ENCODE measurements at regions not wholly inside any gene's neighbourhood (a gene's known extent, or its start where the extent isn't known, plus 50 kb on each side); places are given as distances from the start of the nearest gene placed in this dataset.

DNA sequence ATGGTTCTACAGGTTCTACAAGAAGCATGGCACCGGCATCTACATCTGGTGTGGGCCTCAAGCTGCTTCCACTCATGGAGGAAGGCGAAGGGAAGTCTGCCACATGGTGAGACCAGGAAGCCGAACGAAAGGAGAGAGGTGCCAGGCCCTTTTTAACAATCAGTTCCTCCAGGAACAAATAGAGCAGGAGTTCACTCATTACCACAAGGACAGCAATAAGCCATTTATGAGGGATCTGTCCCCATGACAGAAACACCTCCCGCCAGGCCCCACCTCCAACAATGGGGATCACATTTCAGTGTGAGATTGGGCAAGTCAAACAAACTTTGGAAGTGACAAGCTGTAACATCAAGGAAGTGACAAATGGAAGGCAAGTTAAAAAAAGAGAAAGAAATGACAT lies 95.5 kb upstream of the PTPN3 start:
- no peak for ATAC-seq
- ChIA-PET POLR2A (no interaction called here), CTCF (ENCODE audit: low intra/inter-chr PET ratio) (no interaction called here)
- no peak for FAIRE-seq
- Histone ChIP-seq H3K4me1 (replicated peaks in 1 of 2; ENCODE audit: control insufficient read depth in 2 of 2, insufficient read depth in 2 of 2, low read length in 2 of 2) (no peaks in the 10 kb centered on the region), H2AFZ (ENCODE audit: low read depth, low read length) (no peak overlapping the region), H3K79me2 (ENCODE audit: control insufficient read depth, insufficient read depth, low read length) (no peaks in the 10 kb centered on the region), H3K9me1 (ENCODE audit: control insufficient read depth, insufficient read depth, low read length) (no peaks in the 10 kb centered on the region), H3K9ac (ENCODE audit: insufficient read depth in 1 of 2, low read depth in 2 of 2, low read length in 2 of 2) (no peak overlapping the region), H3K36me3 (ENCODE audit: control insufficient read depth, insufficient read depth, low read length) (no peaks in the 10 kb centered on the region), H3K27ac (ENCODE audit: extremely low read depth, low read depth, low read length) (no peak overlapping the region), H3K9me3 (replicated peaks; ENCODE audit: control insufficient read depth, insufficient read depth, low read depth, low read length) (no peaks in the 10 kb centered on the region), H3K4me2 (ENCODE audit: insufficient read depth, low read length) (no peak overlapping the region), H4K20me1 (replicated peaks; ENCODE audit: control insufficient read depth, insufficient read depth, low read length) (no peaks in the 10 kb centered on the region), H3K27me3 (ENCODE audit: control insufficient read depth in 2 of 2, insufficient read depth in 2 of 2, low read length in 2 of 2) (no peaks in the 10 kb centered on the region), H3K4me3 (no peak overlapping the region)
- BruUV-seq (replicated peaks), result no TSS peak
- WGBS (ENCODE audit: insufficient coverage, low coverage, missing lambda C conversion rate), result 4% methylated on average over 5 of the region's 5 CpGs
- in situ Hi-C loops (cut with MboI) (loop anchor here (25.0 kb wide), 1 partner anchor 569 kb away; no protein-coding TSS in a partner anchor), intact Hi-C loops (cut with micrococcal nuclease) (no loop called here)
- no peak for DNase-seq (ENCODE audit: extremely low read depth in 1 of 4, low spot score in 3 of 4)
- TF ChIP-seq, protein P1, sequence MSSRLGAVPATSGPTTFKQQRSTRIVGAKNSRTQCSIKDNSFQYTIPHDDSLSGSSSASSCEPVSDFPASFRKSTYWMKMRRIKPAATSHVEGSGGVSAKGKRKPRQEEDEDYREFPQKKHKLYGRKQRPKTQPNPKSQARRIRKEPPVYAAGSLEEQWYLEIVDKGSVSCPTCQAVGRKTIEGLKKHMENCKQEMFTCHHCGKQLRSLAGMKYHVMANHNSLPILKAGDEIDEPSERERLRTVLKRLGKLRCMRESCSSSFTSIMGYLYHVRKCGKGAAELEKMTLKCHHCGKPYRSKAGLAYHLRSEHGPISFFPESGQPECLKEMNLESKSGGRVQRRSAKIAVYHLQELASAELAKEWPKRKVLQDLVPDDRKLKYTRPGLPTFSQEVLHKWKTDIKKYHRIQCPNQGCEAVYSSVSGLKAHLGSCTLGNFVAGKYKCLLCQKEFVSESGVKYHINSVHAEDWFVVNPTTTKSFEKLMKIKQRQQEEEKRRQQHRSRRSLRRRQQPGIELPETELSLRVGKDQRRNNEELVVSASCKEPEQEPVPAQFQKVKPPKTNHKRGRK (tag; IDR thresholded peaks at IDR 0.05), result no peak
- no peak for TF ChIP-seq RBM39 (optimal IDR thresholded peaks at IDR 0.05; ENCODE audit: low read depth, low read length)

DNA sequence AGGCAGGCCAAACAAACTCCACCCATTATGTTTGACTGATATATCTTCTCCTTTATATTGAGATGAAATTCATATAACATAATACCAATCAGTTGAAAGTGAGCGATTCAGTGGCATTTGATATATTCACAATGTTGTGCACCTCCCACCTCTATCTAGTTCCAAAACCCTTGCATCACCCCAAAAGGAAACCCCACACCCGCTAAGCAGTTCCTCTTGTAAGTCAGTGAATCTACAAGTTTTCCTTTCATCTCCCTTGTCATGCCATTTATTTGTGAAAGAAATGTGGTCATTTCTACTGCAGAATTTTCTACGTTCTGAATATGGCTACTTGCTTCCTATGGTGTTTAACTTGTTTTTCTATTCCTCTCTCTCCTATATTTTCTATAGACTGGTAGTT lies 99.4 kb upstream of the PTPN3 start:
- Histone ChIP-seq H3K27me3 (ENCODE audit: control insufficient read depth in 2 of 2, insufficient read depth in 2 of 2, low read length in 2 of 2) (peaks cover 0 to 5% of the 10 kb centered on the region in 2 experiments; a peak in 2 of 5 replicates), H3K36me3 (ENCODE audit: control insufficient read depth, insufficient read depth, low read length) (no peaks in the 10 kb centered on the region), H2AFZ (ENCODE audit: low read depth, low read length) (no peak overlapping the region), H3K4me1 (replicated peaks in 1 of 2; ENCODE audit: control insufficient read depth in 2 of 2, insufficient read depth in 2 of 2, low read length in 2 of 2) (no peaks in the 10 kb centered on the region; a peak in 1 of 5 replicates), H3K27ac (ENCODE audit: extremely low read depth, low read depth, low read length) (no peak overlapping the region), H3K4me3 (no peak overlapping the region), H3K9ac (ENCODE audit: insufficient read depth in 1 of 2, low read depth in 2 of 2, low read length in 2 of 2) (no peak overlapping the region), H3K9me1 (ENCODE audit: control insufficient read depth, insufficient read depth, low read length) (no peaks in the 10 kb centered on the region), H3K4me2 (ENCODE audit: insufficient read depth, low read length) (no peak overlapping the region), H3K79me2 (ENCODE audit: control insufficient read depth, insufficient read depth, low read length) (no peaks in the 10 kb centered on the region), H4K20me1 (replicated peaks; ENCODE audit: control insufficient read depth, insufficient read depth, low read length) (no peaks in the 10 kb centered on the region), H3K9me3 (replicated peaks; ENCODE audit: control insufficient read depth, insufficient read depth, low read depth, low read length) (no peaks in the 10 kb centered on the region)
- in situ Hi-C loops (cut with MboI), result loop anchor here (25.0 kb wide), 1 partner anchor 565 kb away; no protein-coding TSS in a partner anchor
- ChIA-PET CTCF (ENCODE audit: low intra/inter-chr PET ratio) (no interaction called here), POLR2A (interaction anchor here (0.6 to 1.2 kb wide), 3 partner anchors 13 to 35 kb away, joined by 3 read pairs; no protein-coding TSS in a partner anchor)
- FAIRE-seq, result no peak
- no peak for DNase-seq (ENCODE audit: extremely low read depth in 1 of 4, low spot score in 3 of 4)
- no peak for ATAC-seq
- TF ChIP-seq, protein P2, sequence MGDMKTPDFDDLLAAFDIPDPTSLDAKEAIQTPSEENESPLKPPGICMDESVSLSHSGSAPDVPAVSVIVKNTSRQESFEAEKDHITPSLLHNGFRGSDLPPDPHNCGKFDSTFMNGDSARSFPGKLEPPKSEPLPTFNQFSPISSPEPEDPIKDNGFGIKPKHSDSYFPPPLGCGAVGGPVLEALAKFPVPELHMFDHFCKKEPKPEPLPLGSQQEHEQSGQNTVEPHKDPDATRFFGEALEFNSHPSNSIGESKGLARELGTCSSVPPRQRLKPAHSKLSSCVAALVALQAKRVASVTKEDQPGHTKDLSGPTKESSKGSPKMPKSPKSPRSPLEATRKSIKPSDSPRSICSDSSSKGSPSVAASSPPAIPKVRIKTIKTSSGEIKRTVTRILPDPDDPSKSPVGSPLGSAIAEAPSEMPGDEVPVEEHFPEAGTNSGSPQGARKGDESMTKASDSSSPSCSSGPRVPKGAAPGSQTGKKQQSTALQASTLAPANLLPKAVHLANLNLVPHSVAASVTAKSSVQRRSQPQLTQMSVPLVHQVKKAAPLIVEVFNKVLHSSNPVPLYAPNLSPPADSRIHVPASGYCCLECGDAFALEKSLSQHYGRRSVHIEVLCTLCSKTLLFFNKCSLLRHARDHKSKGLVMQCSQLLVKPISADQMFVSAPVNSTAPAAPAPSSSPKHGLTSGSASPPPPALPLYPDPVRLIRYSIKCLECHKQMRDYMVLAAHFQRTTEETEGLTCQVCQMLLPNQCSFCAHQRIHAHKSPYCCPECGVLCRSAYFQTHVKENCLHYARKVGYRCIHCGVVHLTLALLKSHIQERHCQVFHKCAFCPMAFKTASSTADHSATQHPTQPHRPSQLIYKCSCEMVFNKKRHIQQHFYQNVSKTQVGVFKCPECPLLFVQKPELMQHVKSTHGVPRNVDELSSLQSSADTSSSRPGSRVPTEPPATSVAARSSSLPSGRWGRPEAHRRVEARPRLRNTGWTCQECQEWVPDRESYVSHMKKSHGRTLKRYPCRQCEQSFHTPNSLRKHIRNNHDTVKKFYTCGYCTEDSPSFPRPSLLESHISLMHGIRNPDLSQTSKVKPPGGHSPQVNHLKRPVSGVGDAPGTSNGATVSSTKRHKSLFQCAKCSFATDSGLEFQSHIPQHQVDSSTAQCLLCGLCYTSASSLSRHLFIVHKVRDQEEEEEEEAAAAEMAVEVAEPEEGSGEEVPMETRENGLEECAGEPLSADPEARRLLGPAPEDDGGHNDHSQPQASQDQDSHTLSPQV (IDR thresholded peaks at IDR 0.05), result no peak
- TF ChIP-seq ZNF551 (CRISPR knock-in tag; IDR thresholded peaks at IDR 0.05) (no peak), RFX7 (CRISPR knock-in tag; IDR thresholded peaks at IDR 0.05) (no peak), SRSF9 (IDR thresholded peaks at IDR 0.05; ENCODE audit: borderline replicate concordance, low read depth, low read length) (no peak), FOXK2 (conservative IDR thresholded peaks at IDR 0.05 in 1 of 2, IDR thresholded peaks at IDR 0.05 in 1 of 2; ENCODE audit: low read depth in 2 of 2) (no peak)
- TF ChIP-seq, protein P3, sequence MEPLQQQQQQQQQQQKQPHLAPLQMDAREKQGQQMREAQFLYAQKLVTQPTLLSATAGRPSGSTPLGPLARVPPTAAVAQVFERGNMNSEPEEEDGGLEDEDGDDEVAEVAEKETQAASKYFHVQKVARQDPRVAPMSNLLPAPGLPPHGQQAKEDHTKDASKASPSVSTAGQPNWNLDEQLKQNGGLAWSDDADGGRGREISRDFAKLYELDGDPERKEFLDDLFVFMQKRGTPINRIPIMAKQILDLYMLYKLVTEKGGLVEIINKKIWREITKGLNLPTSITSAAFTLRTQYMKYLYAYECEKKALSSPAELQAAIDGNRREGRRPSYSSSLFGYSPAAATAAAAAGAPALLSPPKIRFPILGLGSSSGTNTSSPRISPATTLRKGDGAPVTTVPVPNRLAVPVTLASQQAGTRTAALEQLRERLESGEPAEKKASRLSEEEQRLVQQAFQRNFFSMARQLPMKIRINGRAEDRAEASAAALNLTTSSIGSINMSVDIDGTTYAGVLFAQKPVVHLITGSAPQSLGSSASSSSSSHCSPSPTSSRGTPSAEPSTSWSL (CRISPR knock-in tag; IDR thresholded peaks at IDR 0.05; ENCODE audit: borderline replicate concordance), result no peak
- 0% methylated on average over 3 of the region's 3 CpGs for WGBS (ENCODE audit: insufficient coverage, low coverage, missing lambda C conversion rate)
- no TSS peak for BruUV-seq (replicated peaks)
- intact Hi-C loops (cut with micrococcal nuclease), result no loop called here
